GM19468 (cell line): ENCODE measurements at regions not wholly inside any gene's neighbourhood (a gene's known extent, or its start where the extent isn't known, plus 50 kb on each side); places are given as distances from the start of the nearest gene placed in this dataset.
"Not testable (repeated sequence)": the region's sequence is repeated elsewhere in the genome, so short reads cannot be mapped to it uniquely, and the experiment has no call there.

Experiments used
- ATAC-seq: cut with Tn5 transposase; IDR thresholded peaks from one replicate; pipeline ENCODE4 v1.9.1; 2021; ENCODE audit warnings: mild to moderate bottlenecking, moderate library complexity, moderate number of reproducible peaks; ENCODE audit not compliant: unreplicated experiment; ENCODE audit errors: extremely low read depth

- no peak for ATAC-seq
Measured at GRCh38 chr4:170271723-170272122, 182.0 kb upstream of the AADAT start.

- ATAC-seq: no peak
Measured at GRCh38 chr4:170270628-170271027, 180.9 kb upstream of the AADAT start.

- ATAC-seq: no peak
Measured at GRCh38 chr4:170269950-170270349, 180.2 kb upstream of the AADAT start.

GRCh38 chr4:170259631-170260153 is 169.9 kb upstream of the AADAT start:
- peak; percentile 84 for ATAC-seq

- ATAC-seq: no peak
Measured at GRCh38 chr4:170256807-170257206, 167.1 kb upstream of the AADAT start.

- ATAC-seq: no peak
Measured at GRCh38 chr4:170248576-170248975, 158.8 kb upstream of the AADAT start.

- no peak for ATAC-seq
Measured at GRCh38 chr4:170248029-170248428, 158.3 kb upstream of the AADAT start.

GRCh38 chr4:170247596-170247995 is 157.8 kb upstream of the AADAT start:
- no peak for ATAC-seq

- no peak for ATAC-seq
Measured at GRCh38 chr4:170243662-170244288, 154.0 kb upstream of the AADAT start.

GRCh38 chr4:170242471-170242870 is 152.7 kb upstream of the AADAT start:
- no peak for ATAC-seq

GRCh38 chr4:170234800-170235199 is 145.0 kb upstream of the AADAT start:
- no peak for ATAC-seq

- ATAC-seq: no peak
Measured at GRCh38 chr4:170231377-170231776, 141.6 kb upstream of the AADAT start.

GRCh38 chr4:170230242-170230641 is 140.5 kb upstream of the AADAT start:
- ATAC-seq: no peak

GRCh38 chr4:170229006-170229405 is 139.2 kb upstream of the AADAT start:
- no peak for ATAC-seq

- no peak for ATAC-seq
Measured at GRCh38 chr4:170227928-170228327, 138.2 kb upstream of the AADAT start.

- no peak for ATAC-seq
Measured at GRCh38 chr4:170226288-170226687, 136.5 kb upstream of the AADAT start.

GRCh38 chr4:170214731-170215130 is 125.0 kb upstream of the AADAT start:
- ATAC-seq: no peak

GRCh38 chr4:170214101-170214500 is 124.3 kb upstream of the AADAT start:
- ATAC-seq: no peak

- ATAC-seq: no peak
Measured at GRCh38 chr4:170202721-170203120, 113.0 kb upstream of the AADAT start.

GRCh38 chr4:170198747-170199146 is 109.0 kb upstream of the AADAT start:
- ATAC-seq: no peak

- not testable (repeated sequence) for ATAC-seq
Measured at GRCh38 chr4:170194794-170195193, 105.0 kb upstream of the AADAT start.

- no peak for ATAC-seq
Measured at GRCh38 chr4:170193496-170193895, 103.7 kb upstream of the AADAT start.
